ENCODE measurements at regions not wholly inside any gene's neighbourhood (a gene's known extent, or its start where the extent isn't known, plus 50 kb on each side); places are given as distances from the start of the nearest gene placed in this dataset.

- DNase-seq: no peak
- H3K27ac ChIP-seq (ENCODE audit: insufficient read depth in 1 of 2, low read depth in 1 of 2, low read length in 2 of 2, poor library complexity in 1 of 2, severe bottlenecking in 2 of 2): no peak overlapping the region
- H3K4me3 ChIP-seq (ENCODE audit: control insufficient read depth in 1 of 7, extremely low read depth in 1 of 7, insufficient read depth in 4 of 7, low read depth in 2 of 7, low read length in 6 of 7): no peak overlapping the region
- ChIA-PET POLR2A (no interaction called here), CTCF (no interaction called here)
- H3K27me3 ChIP-seq (replicated peaks in 2 of 5; ENCODE audit: control insufficient read depth in 4 of 5, insufficient read depth in 5 of 5, low read length in 4 of 5): no peaks in the 10 kb centered on the region
- H3K36me3 ChIP-seq (ENCODE audit: control insufficient read depth in 4 of 4, insufficient read depth in 4 of 4, low read length in 3 of 4): no peaks in the 10 kb centered on the region
- peaks cover 0 to 1% (median 0%) of the 10 kb centered on the region in 5 experiments for H3K9me3 ChIP-seq (ENCODE audit: control extremely low read depth in 1 of 5, control insufficient read depth in 4 of 5, insufficient read depth in 2 of 5, low read depth in 1 of 5, low read length in 4 of 5)
- no peaks in the 10 kb centered on the region for H3K4me1 ChIP-seq (ENCODE audit: control extremely low read depth in 1 of 4, control insufficient read depth in 4 of 4, insufficient read depth in 4 of 4, low read length in 3 of 4)
- no CpG with 5 or more reads among the region's 2 CpGs for WGBS (ENCODE audit: insufficient coverage)
These were observed 602.6 kb upstream of the PTCHD4 start for GRCh38 chr6:48713612-48714011.

GRCh38 chr6:48706310-48706709 is 595.3 kb upstream of the PTCHD4 start:
- no peak for DNase-seq
- Histone ChIP-seq H3K9me3 (ENCODE audit: control extremely low read depth in 1 of 5, control insufficient read depth in 4 of 5, insufficient read depth in 2 of 5, low read depth in 1 of 5, low read length in 4 of 5) (peaks cover 0 to 3% (median 0%) of the 10 kb centered on the region in 5 experiments), H3K4me3 (ENCODE audit: control insufficient read depth in 1 of 7, extremely low read depth in 1 of 7, insufficient read depth in 4 of 7, low read depth in 2 of 7, low read length in 6 of 7) (no peak overlapping the region), H3K36me3 (ENCODE audit: control insufficient read depth in 4 of 4, insufficient read depth in 4 of 4, low read length in 3 of 4) (no peaks in the 10 kb centered on the region), H3K27me3 (replicated peaks in 2 of 5; ENCODE audit: control insufficient read depth in 4 of 5, insufficient read depth in 5 of 5, low read length in 4 of 5) (no peaks in the 10 kb centered on the region), H3K4me1 (ENCODE audit: control extremely low read depth in 1 of 4, control insufficient read depth in 4 of 4, insufficient read depth in 4 of 4, low read length in 3 of 4) (no peaks in the 10 kb centered on the region), H3K27ac (ENCODE audit: insufficient read depth in 1 of 2, low read depth in 1 of 2, low read length in 2 of 2, poor library complexity in 1 of 2, severe bottlenecking in 2 of 2) (no peak overlapping the region)
- ChIA-PET CTCF (no interaction called here), POLR2A (no interaction called here)

GRCh38 chr6:48701572-48701971 is 590.6 kb upstream of the PTCHD4 start:
- Histone ChIP-seq H3K4me3 (ENCODE audit: control insufficient read depth in 1 of 7, extremely low read depth in 1 of 7, insufficient read depth in 4 of 7, low read depth in 2 of 7, low read length in 6 of 7) (no peak overlapping the region), H3K27me3 (replicated peaks in 2 of 5; ENCODE audit: control insufficient read depth in 4 of 5, insufficient read depth in 5 of 5, low read length in 4 of 5) (no peaks in the 10 kb centered on the region), H3K4me1 (ENCODE audit: control extremely low read depth in 1 of 4, control insufficient read depth in 4 of 4, insufficient read depth in 4 of 4, low read length in 3 of 4) (no peaks in the 10 kb centered on the region), H3K9me3 (ENCODE audit: control extremely low read depth in 1 of 5, control insufficient read depth in 4 of 5, insufficient read depth in 2 of 5, low read depth in 1 of 5, low read length in 4 of 5) (peaks cover 0 to 4% (median 2%) of the 10 kb centered on the region in 5 experiments), H3K36me3 (ENCODE audit: control insufficient read depth in 4 of 4, insufficient read depth in 4 of 4, low read length in 3 of 4) (no peaks in the 10 kb centered on the region), H3K27ac (ENCODE audit: insufficient read depth in 1 of 2, low read depth in 1 of 2, low read length in 2 of 2, poor library complexity in 1 of 2, severe bottlenecking in 2 of 2) (no peak overlapping the region)
- CTCF ChIA-PET: no interaction called here
- DNase-seq: no peak
- WGBS (ENCODE audit: insufficient coverage): 97% methylated on average over 12 of the region's 15 CpGs
- POLR2A ChIA-PET: no interaction called here

- CTCF ChIA-PET: no interaction called here
- Histone ChIP-seq H3K27ac (ENCODE audit: insufficient read depth in 1 of 2, low read depth in 1 of 2, low read length in 2 of 2, poor library complexity in 1 of 2, severe bottlenecking in 2 of 2) (no peak overlapping the region), H3K4me3 (ENCODE audit: control insufficient read depth in 1 of 7, extremely low read depth in 1 of 7, insufficient read depth in 4 of 7, low read depth in 2 of 7, low read length in 6 of 7) (no peak overlapping the region), H3K27me3 (replicated peaks in 2 of 5; ENCODE audit: control insufficient read depth in 4 of 5, insufficient read depth in 5 of 5, low read length in 4 of 5) (no peaks in the 10 kb centered on the region), H3K36me3 (ENCODE audit: control insufficient read depth in 4 of 4, insufficient read depth in 4 of 4, low read length in 3 of 4) (no peaks in the 10 kb centered on the region), H3K9me3 (ENCODE audit: control extremely low read depth in 1 of 5, control insufficient read depth in 4 of 5, insufficient read depth in 2 of 5, low read depth in 1 of 5, low read length in 4 of 5) (peaks cover 0 to 33% (median 4%) of the 10 kb centered on the region in 5 experiments), H3K4me1 (ENCODE audit: control extremely low read depth in 1 of 4, control insufficient read depth in 4 of 4, insufficient read depth in 4 of 4, low read length in 3 of 4) (no peaks in the 10 kb centered on the region)
- DNase-seq: no peak
- WGBS (ENCODE audit: insufficient coverage): 78% methylated on average over 3 of the region's 3 CpGs
- POLR2A ChIA-PET: no interaction called here
These were observed 584.9 kb upstream of the PTCHD4 start for GRCh38 chr6:48695872-48696271.

- Histone ChIP-seq H3K27ac (ENCODE audit: insufficient read depth in 1 of 2, low read depth in 1 of 2, low read length in 2 of 2, poor library complexity in 1 of 2, severe bottlenecking in 2 of 2) (no peak overlapping the region), H3K36me3 (ENCODE audit: control insufficient read depth in 4 of 4, insufficient read depth in 4 of 4, low read length in 3 of 4) (no peaks in the 10 kb centered on the region), H3K9me3 (ENCODE audit: control extremely low read depth in 1 of 5, control insufficient read depth in 4 of 5, insufficient read depth in 2 of 5, low read depth in 1 of 5, low read length in 4 of 5) (peaks cover 0 to 58% (median 7%) of the 10 kb centered on the region in 5 experiments), H3K27me3 (replicated peaks in 2 of 5; ENCODE audit: control insufficient read depth in 4 of 5, insufficient read depth in 5 of 5, low read length in 4 of 5) (no peaks in the 10 kb centered on the region), H3K4me3 (ENCODE audit: control insufficient read depth in 1 of 7, extremely low read depth in 1 of 7, insufficient read depth in 4 of 7, low read depth in 2 of 7, low read length in 6 of 7) (no peak overlapping the region), H3K4me1 (ENCODE audit: control extremely low read depth in 1 of 4, control insufficient read depth in 4 of 4, insufficient read depth in 4 of 4, low read length in 3 of 4) (no peaks in the 10 kb centered on the region)
- 72% methylated on average over 2 of the region's 2 CpGs for WGBS (ENCODE audit: insufficient coverage)
- ChIA-PET POLR2A (no interaction called here), CTCF (no interaction called here)
- peak in 1 of 3 donors; percentile 9 for DNase-seq
These were observed 580.4 kb upstream of the PTCHD4 start for GRCh38 chr6:48691420-48691819.

GRCh38 chr6:48689498-48689897 is 578.5 kb upstream of the PTCHD4 start:
- ChIA-PET POLR2A (no interaction called here), CTCF (no interaction called here)
- Histone ChIP-seq H3K9me3 (ENCODE audit: control extremely low read depth in 1 of 5, control insufficient read depth in 4 of 5, insufficient read depth in 2 of 5, low read depth in 1 of 5, low read length in 4 of 5) (peaks cover 0 to 47% (median 10%) of the 10 kb centered on the region in 5 experiments), H3K36me3 (ENCODE audit: control insufficient read depth in 4 of 4, insufficient read depth in 4 of 4, low read length in 3 of 4) (no peaks in the 10 kb centered on the region), H3K4me3 (ENCODE audit: control insufficient read depth in 1 of 7, extremely low read depth in 1 of 7, insufficient read depth in 4 of 7, low read depth in 2 of 7, low read length in 6 of 7) (no peak overlapping the region), H3K4me1 (ENCODE audit: control extremely low read depth in 1 of 4, control insufficient read depth in 4 of 4, insufficient read depth in 4 of 4, low read length in 3 of 4) (no peaks in the 10 kb centered on the region), H3K27ac (ENCODE audit: insufficient read depth in 1 of 2, low read depth in 1 of 2, low read length in 2 of 2, poor library complexity in 1 of 2, severe bottlenecking in 2 of 2) (no peak overlapping the region), H3K27me3 (replicated peaks in 2 of 5; ENCODE audit: control insufficient read depth in 4 of 5, insufficient read depth in 5 of 5, low read length in 4 of 5) (no peaks in the 10 kb centered on the region)
- peak in 1 of 3 donors; percentile 6 for DNase-seq

- Histone ChIP-seq H3K27ac (ENCODE audit: insufficient read depth in 1 of 2, low read depth in 1 of 2, low read length in 2 of 2, poor library complexity in 1 of 2, severe bottlenecking in 2 of 2) (no peak overlapping the region), H3K27me3 (replicated peaks in 2 of 5; ENCODE audit: control insufficient read depth in 4 of 5, insufficient read depth in 5 of 5, low read length in 4 of 5) (no peaks in the 10 kb centered on the region), H3K36me3 (ENCODE audit: control insufficient read depth in 4 of 4, insufficient read depth in 4 of 4, low read length in 3 of 4) (no peaks in the 10 kb centered on the region), H3K9me3 (ENCODE audit: control extremely low read depth in 1 of 5, control insufficient read depth in 4 of 5, insufficient read depth in 2 of 5, low read depth in 1 of 5, low read length in 4 of 5) (no peaks in the 10 kb centered on the region), H3K4me1 (ENCODE audit: control extremely low read depth in 1 of 4, control insufficient read depth in 4 of 4, insufficient read depth in 4 of 4, low read length in 3 of 4) (no peaks in the 10 kb centered on the region), H3K4me3 (ENCODE audit: control insufficient read depth in 1 of 7, extremely low read depth in 1 of 7, insufficient read depth in 4 of 7, low read depth in 2 of 7, low read length in 6 of 7) (no peak overlapping the region)
- no peak for DNase-seq
- WGBS (ENCODE audit: insufficient coverage): no CpG with 5 or more reads among the region's 1 CpG
- ChIA-PET CTCF (interaction anchor here (0.6 kb wide), 1 partner anchor 41 kb away, joined by 3 read pairs; no protein-coding TSS in a partner anchor), POLR2A (no interaction called here)
These were observed 567.4 kb upstream of the PTCHD4 start for GRCh38 chr6:48678390-48678789.
